HG03571 (cell line): ENCODE measurements at regions not wholly inside any gene's neighbourhood (a gene's known extent, or its start where the extent isn't known, plus 50 kb on each side); places are given as distances from the start of the nearest gene placed in this dataset.
"Not testable (repeated sequence)": the region's sequence is repeated elsewhere in the genome, so short reads cannot be mapped to it uniquely, and the experiment has no call there.

Source experiments
- ATAC-seq: cut with Tn5 transposase; IDR thresholded peaks from one replicate; pipeline ENCODE4 v1.9.1; 2021; ENCODE audit not compliant: unreplicated experiment

DNA sequence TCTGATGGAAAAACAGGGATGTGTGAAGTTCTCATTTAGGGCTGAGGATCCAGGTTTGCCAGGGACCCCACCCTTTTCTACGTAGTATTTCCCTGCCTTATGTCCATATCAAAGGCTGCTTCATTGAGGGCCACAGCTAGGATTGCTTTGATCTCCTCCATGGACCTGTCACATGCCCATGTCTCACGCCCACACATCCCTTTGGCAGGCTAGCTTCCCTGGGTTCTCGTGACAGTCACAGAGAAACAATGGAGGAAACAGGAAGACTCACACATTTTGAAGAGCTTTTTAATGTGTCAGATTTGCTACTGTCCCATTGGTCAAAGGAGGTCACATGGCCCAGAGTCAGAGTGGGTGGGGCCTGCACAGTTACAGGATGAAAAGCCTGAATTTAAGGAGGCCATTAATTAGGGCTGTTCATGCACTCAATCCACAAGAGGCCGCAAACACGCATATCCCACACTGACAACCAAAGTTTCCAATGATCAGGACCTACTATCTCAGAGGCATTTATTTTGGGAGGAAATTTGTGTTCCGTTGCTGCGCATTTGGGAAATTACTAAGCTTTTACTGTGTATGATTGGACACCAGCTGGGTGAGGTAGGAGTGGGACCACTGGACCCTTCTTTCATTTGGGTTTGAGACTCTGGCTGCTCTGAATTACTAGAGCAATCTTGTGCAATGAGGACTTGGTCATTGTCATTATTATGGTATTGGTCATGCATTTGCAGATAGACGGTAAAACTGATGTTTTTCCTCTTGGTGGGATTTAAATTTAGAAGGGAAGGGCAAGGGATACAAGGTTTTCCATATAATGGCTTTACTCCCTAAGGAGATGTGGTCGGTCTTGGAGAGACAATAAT, 266.2 kb downstream of the KTN1 start:
- no peak for ATAC-seq

GRCh38 chr14:55846826-55847446, 266.9 kb downstream of the KTN1 start:
- ATAC-seq = no peak

DNA sequence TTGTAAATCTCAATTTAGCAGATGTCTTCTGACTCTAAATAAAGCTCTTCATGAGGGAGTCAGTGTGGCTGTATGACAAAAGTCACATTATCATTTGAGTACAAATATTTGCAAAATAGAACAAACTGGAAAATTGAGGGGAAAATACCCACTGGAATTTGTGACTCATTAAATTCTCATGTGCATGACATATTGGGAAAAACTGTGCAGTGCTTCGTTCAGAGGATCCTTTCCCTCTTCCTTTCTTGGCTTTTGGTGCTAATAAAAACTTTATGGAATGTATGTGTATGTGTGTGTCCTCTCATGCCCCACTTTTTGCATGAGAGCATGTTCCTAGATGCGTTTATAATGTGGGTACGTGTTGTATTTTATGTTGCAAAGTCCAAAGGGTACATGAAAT, 267.8 kb downstream of the KTN1 start:
- ATAC-seq = no peak

DNA sequence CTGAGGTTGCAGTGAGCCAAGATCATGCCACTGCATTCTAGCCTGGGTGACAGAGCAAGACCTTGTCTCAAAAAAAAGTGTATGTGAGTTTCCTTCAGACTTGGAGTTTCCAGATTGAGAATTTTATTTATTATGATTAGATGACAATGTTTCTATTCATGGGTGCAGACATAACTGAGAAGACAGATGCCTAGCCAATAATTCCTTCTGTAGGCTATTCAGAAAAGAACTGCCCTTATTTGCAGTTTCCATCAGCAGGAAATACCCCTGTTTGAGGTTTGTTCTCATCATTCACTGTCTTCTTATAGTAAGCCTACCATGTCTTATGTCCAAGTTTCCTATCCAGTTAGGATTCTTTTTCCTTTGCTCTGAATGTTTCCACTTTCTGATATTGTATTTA, 269.0 kb downstream of the KTN1 start:
- ATAC-seq = no peak

- no peak for ATAC-seq
These were observed 268.4 kb upstream of the PELI2 start for GRCh38 chr14:55849833-55850232.

GRCh38 chr14:55850825-55851241, 267.4 kb upstream of the PELI2 start:
- no peak for ATAC-seq

- no peak for ATAC-seq
These were observed 266.9 kb upstream of the PELI2 start for GRCh38 chr14:55851301-55851700.

- no peak for ATAC-seq
These were observed 266.2 kb upstream of the PELI2 start for GRCh38 chr14:55851961-55852360.

GRCh38 chr14:55855751-55856150, 262.5 kb upstream of the PELI2 start:
- ATAC-seq = no peak

GRCh38 chr14:55858604-55859003, 259.6 kb upstream of the PELI2 start:
- ATAC-seq = no peak

- not testable (repeated sequence) for ATAC-seq
These were observed 256.6 kb upstream of the PELI2 start for GRCh38 chr14:55861561-55861960.

DNA sequence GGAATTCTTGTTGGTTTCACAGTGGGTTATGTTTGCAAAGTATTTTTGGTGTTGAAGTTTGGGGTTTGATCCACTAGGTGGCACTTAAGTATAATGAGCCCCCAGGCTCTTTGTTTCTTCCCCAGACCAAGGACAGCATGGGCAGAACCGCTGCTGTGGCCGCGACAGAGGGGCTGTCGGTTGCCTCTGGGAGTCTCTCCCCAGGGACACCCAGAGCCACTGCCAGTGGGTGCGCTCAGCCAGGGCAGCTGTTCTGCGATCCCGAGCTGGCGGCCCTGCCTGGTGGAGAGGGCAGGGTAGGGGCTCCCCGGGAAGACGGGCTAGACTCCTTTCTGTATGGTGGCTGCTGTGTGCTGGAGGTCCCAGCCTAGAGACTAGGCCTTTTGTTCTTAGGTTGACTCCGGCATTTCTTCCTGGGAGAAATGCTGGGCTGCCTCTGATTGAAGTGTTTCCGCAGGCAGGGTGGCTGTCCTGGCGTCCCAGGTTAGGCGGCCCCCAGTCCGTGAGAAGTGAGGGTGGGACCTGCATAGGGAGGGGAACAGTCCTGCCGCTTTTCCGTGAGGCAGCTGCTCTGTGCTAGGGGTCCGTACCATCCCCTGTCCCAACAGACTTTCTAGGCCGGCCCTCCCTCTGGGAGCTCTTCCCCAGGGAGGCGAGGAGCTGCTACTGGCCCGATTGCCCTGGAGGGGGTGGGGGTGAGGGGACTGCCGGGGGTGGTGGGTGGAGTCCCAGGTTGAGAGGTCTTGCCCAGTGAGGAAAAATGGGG, 253.1 kb upstream of the PELI2 start:
- no peak for ATAC-seq

DNA sequence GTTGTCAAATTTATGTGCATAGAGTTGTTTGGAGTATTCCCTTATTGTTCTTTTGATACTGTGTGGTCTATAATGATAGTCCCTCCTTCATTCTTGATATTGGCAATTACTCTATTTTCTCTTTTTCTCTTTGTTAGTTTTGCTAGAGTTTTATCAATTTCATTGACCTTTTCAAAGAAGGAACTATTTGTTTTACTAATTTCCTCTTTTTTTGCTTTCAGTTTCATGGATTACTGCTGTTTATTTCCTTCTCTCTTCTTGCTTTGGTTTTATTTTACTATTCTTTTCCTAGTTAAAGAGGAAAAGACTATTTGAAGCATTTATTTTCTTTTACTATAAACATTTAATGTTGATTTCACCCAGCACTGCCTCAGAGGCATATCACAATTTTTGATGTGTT, 250.9 kb upstream of the PELI2 start:
- ATAC-seq = no peak

DNA sequence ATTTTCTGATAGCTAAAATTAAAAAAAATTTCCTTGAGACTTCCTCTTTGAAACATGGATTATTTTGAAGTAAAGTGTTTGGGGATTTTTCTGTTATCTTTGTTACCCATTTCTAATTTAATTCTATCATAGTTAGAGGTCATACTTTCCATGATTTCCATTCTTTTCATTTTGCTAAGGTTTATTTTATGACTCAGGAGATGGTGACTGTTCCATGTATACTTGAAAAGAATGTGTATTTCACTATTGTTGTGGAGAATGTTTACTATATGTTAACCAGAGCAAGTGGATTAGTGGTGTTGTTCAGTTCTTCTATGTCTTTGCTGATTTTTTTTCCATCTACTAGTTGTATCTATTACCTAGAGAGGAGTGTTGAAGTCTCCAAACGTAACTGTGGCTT, 250.5 kb upstream of the PELI2 start:
- no peak for ATAC-seq

DNA sequence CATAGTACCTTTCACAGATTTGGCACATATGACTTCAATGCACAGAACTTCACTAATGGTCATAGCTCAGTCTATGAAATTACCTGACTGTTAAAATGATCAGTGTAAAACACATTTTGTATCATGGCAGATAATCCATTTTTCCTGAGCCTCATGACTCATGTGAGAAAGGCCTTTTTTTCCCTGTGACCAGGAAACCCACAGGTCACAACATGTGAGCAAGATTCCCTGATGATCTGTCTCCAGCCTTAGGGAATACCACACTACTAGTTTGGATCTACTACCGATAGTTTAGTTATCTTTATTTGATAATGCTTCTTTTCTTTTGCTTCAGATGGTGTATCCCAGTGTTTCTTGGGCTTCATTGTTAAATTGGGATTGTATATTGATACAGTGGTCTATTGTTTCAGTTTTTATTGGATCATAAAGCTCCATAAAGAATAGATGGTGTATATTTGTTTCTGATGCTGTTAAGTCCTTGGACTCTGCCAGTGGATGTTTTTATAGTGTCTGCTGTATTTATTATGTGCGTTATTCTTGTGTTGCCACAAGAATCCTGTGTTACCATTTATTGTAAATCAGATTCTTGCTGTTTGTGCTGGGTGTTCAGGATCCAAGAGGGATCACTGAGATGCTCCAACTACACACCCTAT, 248.7 kb upstream of the PELI2 start:
- ATAC-seq = no peak

GRCh38 chr14:55873169-55873568, 245.0 kb upstream of the PELI2 start:
- ATAC-seq = no peak

GRCh38 chr14:55874785-55875184, 243.4 kb upstream of the PELI2 start:
- ATAC-seq = no peak

GRCh38 chr14:55877942-55878341, 240.3 kb upstream of the PELI2 start:
- no peak for ATAC-seq

DNA sequence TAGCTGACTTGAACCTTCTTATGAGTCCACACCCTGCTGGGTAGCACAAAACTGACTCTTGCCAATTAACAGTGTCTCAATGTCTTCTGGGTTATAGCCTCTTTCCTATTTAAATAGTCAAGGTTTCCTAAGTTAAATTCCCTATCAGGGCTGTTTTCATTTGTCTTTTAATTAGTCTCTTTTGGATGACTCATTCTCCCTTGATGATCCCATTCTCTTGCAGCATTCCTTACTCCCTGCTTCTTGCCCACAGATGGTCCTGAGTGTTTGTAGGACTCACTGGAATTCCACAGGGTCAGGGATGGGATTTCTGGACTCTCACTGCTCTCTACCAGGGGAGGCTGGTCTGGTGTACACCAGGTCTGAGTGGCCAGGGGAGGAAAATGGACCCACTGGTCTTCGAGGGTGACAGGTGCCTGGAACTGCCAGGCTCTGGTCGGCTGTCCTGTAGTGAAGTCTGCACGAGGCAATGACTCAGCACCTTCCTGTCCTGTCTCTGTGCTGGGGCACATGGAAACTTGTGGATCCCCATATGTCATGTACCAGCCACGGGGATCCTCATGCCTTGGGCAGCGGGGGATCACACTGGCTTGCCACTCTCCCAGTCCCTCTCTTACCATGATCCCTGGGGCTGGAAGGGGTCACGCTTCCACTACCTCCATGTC, 236.5 kb upstream of the PELI2 start:
- ATAC-seq = no peak

- ATAC-seq = no peak
These were observed 233.4 kb upstream of the PELI2 start for GRCh38 chr14:55884819-55885218.

- ATAC-seq = no peak
These were observed 229.1 kb upstream of the PELI2 start for GRCh38 chr14:55889124-55889523.
